LoVo (cell line): ENCODE measurements at regions not wholly inside any gene's neighbourhood (a gene's known extent, or its start where the extent isn't known, plus 50 kb on each side); places are given as distances from the start of the nearest gene placed in this dataset.
"Not testable (repeated sequence)": the region's sequence is repeated elsewhere in the genome, so short reads cannot be mapped to it uniquely, and the experiment has no call there.

Experiments used
- DNase-seq: peaks from one replicate; pipeline ENCODE4 v3.0.0-alpha.2; 2016; ENCODE audit warnings: low spot score

GRCh38 chr11:89545691-89546090 lies 54.5 kb upstream of the NOX4 start:
- DNase-seq = no peak

- not testable (repeated sequence) for DNase-seq
Measured at GRCh38 chr11:89555781-89556180, 64.6 kb upstream of the NOX4 start.

DNA sequence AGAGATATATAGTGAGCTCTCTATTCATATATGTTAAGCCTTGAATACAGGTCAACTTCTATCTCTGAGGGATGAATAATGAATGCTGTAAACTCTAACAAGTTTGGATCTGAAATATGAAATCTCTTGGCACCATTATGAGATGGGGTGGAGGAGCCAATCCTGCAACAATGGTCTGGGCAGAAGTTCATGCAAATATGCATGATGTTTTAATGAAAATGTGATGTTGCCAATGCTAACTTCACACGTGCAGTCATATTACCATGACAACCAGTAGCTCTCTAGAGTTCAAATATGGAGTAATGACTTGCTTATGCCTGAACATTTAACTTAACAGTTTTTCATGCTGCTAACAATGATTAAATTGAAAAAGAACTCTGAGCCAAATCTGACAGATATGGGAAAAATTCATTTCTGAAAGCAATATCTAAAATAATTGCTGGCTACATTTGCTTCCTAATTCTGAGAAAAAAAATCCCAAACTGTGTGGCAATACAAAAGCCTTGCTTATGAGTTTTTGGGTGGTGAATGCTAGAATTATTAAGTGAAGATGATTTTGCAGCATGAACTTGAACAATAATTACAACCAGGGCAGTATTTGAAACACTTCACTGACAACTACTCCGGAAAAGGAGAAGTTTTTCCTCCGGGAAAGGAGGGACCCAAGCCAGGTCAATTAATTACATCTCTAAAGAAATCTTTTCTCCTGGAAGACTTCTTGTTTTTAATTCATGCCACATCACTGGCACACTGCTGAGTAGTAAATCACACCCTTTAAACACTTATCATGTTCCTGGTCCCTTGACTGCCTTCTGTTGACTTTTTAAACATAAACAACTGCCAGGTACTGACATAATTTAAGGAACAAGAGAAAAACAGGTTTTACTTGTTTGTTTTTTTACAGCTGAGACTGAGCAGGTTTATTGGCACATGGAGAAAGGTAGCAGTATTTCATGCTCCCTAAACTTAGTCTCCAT lies 65.8 kb upstream of the NOX4 start:
- peak; percentile 1 for DNase-seq

GRCh38 chr11:89560598-89560997 lies 69.4 kb upstream of the NOX4 start:
- DNase-seq = not testable (repeated sequence)

DNA sequence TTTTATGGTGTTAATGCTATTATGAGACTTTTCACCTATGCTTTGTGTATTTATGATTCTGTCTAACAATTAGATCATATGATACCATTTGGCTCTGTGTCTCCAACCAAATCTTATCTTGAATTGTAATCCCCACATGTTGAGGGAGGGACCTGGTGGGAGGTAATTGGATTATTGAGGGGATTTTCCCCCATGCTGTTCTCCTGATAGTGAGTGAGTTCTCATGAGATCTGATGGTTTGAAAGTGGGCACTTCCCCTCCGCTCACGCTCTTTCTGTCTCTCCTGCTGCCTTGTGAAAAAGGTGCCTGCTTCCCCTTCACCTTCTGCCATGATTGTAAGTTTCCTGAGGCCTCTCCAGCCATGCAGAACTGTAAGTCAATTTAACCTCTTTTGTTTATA lies 71.6 kb upstream of the NOX4 start:
- not testable (repeated sequence) for DNase-seq

DNA sequence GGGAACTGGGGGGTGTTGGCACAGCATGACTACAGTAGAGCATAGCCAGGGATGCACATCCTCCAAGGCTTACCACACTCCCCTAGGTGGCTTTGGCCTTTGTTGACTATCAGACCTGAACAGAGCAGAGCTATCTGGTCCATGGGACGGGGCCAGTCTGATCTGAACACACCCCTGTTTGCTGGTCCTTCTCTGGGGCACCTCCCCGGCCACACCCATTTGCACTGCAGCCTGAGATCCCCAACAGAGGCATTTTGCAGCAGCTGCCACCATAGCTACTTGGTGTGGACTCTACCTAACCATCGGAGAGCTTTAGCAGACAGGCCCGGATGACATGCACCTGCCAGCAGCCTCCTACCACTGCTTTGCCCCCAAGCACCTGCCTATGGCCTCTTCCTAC lies 75.8 kb upstream of the NOX4 start:
- DNase-seq = no peak

GRCh38 chr11:89569387-89569786 lies 78.2 kb upstream of the NOX4 start:
- DNase-seq = not testable (repeated sequence)

DNA sequence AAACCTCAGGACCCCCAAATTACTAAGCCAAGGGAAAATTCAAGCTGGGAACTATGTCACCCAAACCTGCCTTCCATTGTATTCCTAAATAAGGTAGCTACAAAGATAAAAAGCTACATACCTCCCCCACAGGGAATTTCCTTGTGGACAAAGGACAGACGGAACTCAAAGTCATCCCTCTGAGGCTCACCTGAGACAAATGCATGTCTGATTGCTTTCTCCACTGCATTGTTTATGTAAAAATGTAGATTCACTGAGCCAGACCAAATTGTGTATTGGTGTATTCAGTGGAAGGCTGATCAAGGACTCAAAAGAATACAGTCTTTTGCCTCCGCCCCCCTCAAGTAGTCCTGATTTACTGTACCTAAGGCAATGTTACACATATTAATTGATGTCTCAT lies 80.5 kb upstream of the NOX4 start:
- DNase-seq = not testable (repeated sequence)

DNA sequence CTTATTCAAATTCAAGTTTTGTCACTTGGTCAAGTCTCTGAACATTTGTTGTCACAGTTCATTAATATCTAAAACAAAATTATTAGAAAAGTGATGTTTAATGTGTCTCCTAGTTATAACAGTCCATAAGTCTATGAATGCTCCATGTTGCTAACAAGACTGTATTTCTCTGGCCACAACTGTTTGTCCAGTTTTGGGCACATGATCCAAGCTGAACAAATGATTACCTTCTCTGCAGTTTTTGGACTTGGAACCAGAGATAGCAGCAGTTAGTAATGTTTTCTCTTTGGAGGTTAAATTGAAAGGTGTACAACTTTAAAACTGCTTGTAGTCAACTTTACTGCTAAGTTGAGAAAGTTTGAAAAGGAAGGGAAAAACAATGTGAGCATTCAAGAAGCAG lies 84.7 kb upstream of the NOX4 start:
- not testable (repeated sequence) for DNase-seq

GRCh38 chr11:89577428-89577827 lies 86.3 kb upstream of the NOX4 start:
- not testable (repeated sequence) for DNase-seq

- no peak for DNase-seq
Measured at GRCh38 chr11:89583580-89583979, 92.4 kb upstream of the NOX4 start.

GRCh38 chr11:89585046-89585445 lies 93.9 kb upstream of the NOX4 start:
- DNase-seq = not testable (repeated sequence)

DNA sequence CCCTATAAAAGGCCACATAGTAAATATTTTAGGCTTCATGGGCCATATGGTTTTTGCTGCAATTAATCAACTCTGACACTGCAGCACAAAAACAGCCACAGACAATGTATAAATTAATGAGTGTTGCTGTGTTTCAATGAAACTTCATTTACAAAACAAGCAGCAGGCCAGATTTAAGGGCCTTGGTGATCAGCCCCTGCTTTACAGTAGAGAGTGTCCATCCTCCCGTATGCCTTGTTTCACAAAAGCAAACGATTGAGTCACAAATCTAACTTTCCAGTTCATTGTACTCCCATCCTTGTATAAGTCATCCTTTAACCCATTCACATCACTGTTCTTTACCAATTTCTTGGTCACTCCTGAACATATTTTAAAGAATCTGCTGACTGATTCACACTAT lies 94.3 kb upstream of the NOX4 start:
- DNase-seq = not testable (repeated sequence)

DNA sequence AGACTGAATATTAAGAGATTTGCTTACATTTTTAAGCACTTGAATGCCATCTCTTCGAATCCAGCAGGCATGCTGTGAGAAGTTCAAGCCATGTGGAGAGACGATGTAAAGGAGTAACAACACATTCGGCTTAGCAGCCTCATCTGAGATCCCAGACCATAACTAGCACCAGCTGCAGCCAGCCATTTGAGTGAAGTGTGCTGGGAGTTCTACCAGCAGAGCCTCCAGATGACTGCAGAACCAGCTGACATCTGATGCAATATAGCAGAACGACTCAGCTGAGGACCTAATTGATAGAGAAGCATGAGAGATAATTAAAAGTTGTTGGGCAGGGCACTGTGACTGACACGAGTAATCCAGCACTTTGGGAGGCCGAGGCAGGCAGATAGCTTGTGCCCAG lies 98.2 kb upstream of the NOX4 start:
- not testable (repeated sequence) for DNase-seq

GRCh38 chr11:89590008-89590632 lies 98.9 kb upstream of the NOX4 start:
- not testable (repeated sequence) for DNase-seq

GRCh38 chr11:89601263-89601662 lies 108.8 kb upstream of the TRIM77 start:
- not testable (repeated sequence) for DNase-seq

GRCh38 chr11:89604281-89604680 lies 105.8 kb upstream of the TRIM77 start:
- no peak for DNase-seq

GRCh38 chr11:89606845-89607244 lies 103.3 kb upstream of the TRIM77 start:
- DNase-seq = peak; percentile 18

- DNase-seq = not testable (repeated sequence)
Measured at GRCh38 chr11:89607497-89607896, 102.6 kb upstream of the TRIM77 start.

- DNase-seq = no peak
Measured at GRCh38 chr11:89608234-89608966, 101.7 kb upstream of the TRIM77 start.

- no peak for DNase-seq
Measured at GRCh38 chr11:89612096-89612495, 98.0 kb upstream of the TRIM77 start.

DNA sequence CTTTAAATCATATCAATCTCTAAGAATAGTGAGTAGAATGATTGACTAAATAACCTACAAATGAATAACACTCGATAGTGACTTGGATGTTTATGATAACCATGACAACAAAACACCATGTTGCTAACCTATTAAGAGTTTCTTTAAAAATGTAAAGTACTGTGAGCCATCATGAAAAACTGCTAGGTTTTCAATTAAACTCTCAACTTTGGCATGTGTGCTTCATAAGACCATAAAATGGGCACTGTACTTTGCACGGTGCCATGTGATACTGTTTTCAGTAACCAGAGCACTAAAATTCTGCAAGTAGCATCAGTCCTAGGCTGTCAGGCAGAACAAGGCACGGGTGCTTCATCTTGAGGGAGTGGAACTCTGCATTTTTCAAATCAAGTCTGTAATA lies 96.2 kb upstream of the TRIM77 start:
- no peak for DNase-seq
